ENCODE measurements at regions not wholly inside any gene's neighbourhood (a gene's known extent, or its start where the extent isn't known, plus 50 kb on each side); places are given as distances from the start of the nearest gene placed in this dataset.
A peak's percentile ranks its signal among the peaks of the same experiment; 100 is the strongest.

GRCh38 chr5:143977891-143978461 is 166.0 kb downstream of the HMHB1 start:
- H3K79me2 ChIP-seq (ENCODE audit: insufficient read depth) = no peaks in the 10 kb centered on the region
- WGBS (ENCODE audit: low lambda C conversion rate) = 32% methylated on average over 1 of the region's 1 CpG
- H3K4me1 ChIP-seq (ENCODE audit: control insufficient read depth in 1 of 2, insufficient read depth in 2 of 2, low read depth in 1 of 2, low read length in 1 of 2) = no peaks in the 10 kb centered on the region
- no peak overlapping the region for H3K9ac ChIP-seq
- POLR2A ChIA-PET = interaction anchor here (0.6 kb wide), 1 partner anchor 88 kb away, joined by 5 read pairs; no protein-coding TSS in a partner anchor
- no peaks in the 10 kb centered on the region; the same call in 1 of the 2 replicates for H3K9me2 ChIP-seq
- no peak overlapping the region for H3K27ac ChIP-seq (ENCODE audit: low read depth in 2 of 2, low read length in 1 of 2)
- no peaks in the 10 kb centered on the region for H4K20me1 ChIP-seq (ENCODE audit: insufficient read depth)
- CTCF ChIA-PET = interaction anchor here (2.2 to 2.4 kb wide), 2 partner anchors 10 to 164 kb away, joined by 8 read pairs; no protein-coding TSS in a partner anchor
- no peak for DNase-seq
- no peaks in the 10 kb centered on the region for H3K27me3 ChIP-seq (ENCODE audit: insufficient read depth)
- H3K4me3 ChIP-seq (ENCODE audit: low read depth in 2 of 2, low read length in 1 of 2) = no peak overlapping the region
- H2AFZ ChIP-seq (ENCODE audit: low read depth) = no peak overlapping the region
- no peaks in the 10 kb centered on the region for H3K36me3 ChIP-seq (replicated peaks in 1 of 2; ENCODE audit: control insufficient read depth in 1 of 2, insufficient read depth in 2 of 2, low read length in 1 of 2)
- no peaks in the 10 kb centered on the region for H3K9me3 ChIP-seq
- TF ChIP-seq NFIC (IDR thresholded peaks at IDR 0.05; ENCODE audit: borderline replicate concordance) (0 out of 2 replicates have a peak, but pooled peaks have one; percentile 9), JUND (IDR thresholded peaks at IDR 0.05) (no peak), MXI1 (IDR thresholded peaks at IDR 0.05; ENCODE audit: low read depth, low read length) (no peak), FOSL2 (IDR thresholded peaks at IDR 0.05; ENCODE audit: borderline replicate concordance, low read depth) (0 out of 2 replicates have a peak, but pooled peaks have one; percentile 3)
- H3K4me2 ChIP-seq = no peak overlapping the region
- H3F3A ChIP-seq (replicated peaks; ENCODE audit: insufficient read depth) = no peaks in the 10 kb centered on the region

GRCh38 chr5:143979044-143979690 is 167.2 kb downstream of the HMHB1 start:
- POLR2A ChIA-PET = no interaction called here
- no peak for DNase-seq

More at GRCh38 chr5:143979044-143979690, 167.2 kb downstream of the HMHB1 start:
- Histone ChIP-seq H3K9me2 (no peaks in the 10 kb centered on the region; the same call in 1 of the 2 replicates), H3K27me3 (ENCODE audit: insufficient read depth) (no peaks in the 10 kb centered on the region), H3K79me2 (ENCODE audit: insufficient read depth) (no peaks in the 10 kb centered on the region), H3K36me3 (replicated peaks in 1 of 2; ENCODE audit: control insufficient read depth in 1 of 2, insufficient read depth in 2 of 2, low read length in 1 of 2) (no peaks in the 10 kb centered on the region), H2AFZ (ENCODE audit: low read depth) (peak overlapping the region; percentile 39; the same call in 1 of the 2 replicates), H3F3A (replicated peaks; ENCODE audit: insufficient read depth) (peaks cover under 1% of the 10 kb centered on the region), H3K4me2 (no peak overlapping the region), H3K4me3 (ENCODE audit: low read depth in 2 of 2, low read length in 1 of 2) (no peak overlapping the region), H3K27ac (ENCODE audit: low read depth in 2 of 2, low read length in 1 of 2) (no peak overlapping the region), H3K9ac (no peak overlapping the region), H4K20me1 (ENCODE audit: insufficient read depth) (no peaks in the 10 kb centered on the region), H3K4me1 (ENCODE audit: control insufficient read depth in 1 of 2, insufficient read depth in 2 of 2, low read depth in 1 of 2, low read length in 1 of 2) (no peaks in the 10 kb centered on the region), H3K9me3 (no peaks in the 10 kb centered on the region)
- TF ChIP-seq EP300 (IDR thresholded peaks at IDR 0.05; ENCODE audit: borderline replicate concordance in 1 of 2, low read depth in 1 of 2, low read length in 1 of 2) = no peak
- TF ChIP-seq ELF1 (IDR thresholded peaks at IDR 0.05) = no peak
- TF ChIP-seq CHD2 (IDR thresholded peaks at IDR 0.05; ENCODE audit: low read length, partially characterized antibody) = no peak
- no peak for TF ChIP-seq NRF1 (IDR thresholded peaks at IDR 0.05; ENCODE audit: low read depth, low read length)
- TF ChIP-seq SMC3 (IDR thresholded peaks at IDR 0.05; ENCODE audit: low read depth, low read length) = no peak
- no peak for TF ChIP-seq REST (IDR thresholded peaks at IDR 0.05; ENCODE audit: low read depth, low read length)
- no peak for TF ChIP-seq RFX5 (IDR thresholded peaks at IDR 0.05; ENCODE audit: low read length)
- TF ChIP-seq FOXJ3 (CRISPR knock-in tag; IDR thresholded peaks at IDR 0.05) = no peak
- no peak for TF ChIP-seq IRF3 (IDR thresholded peaks at IDR 0.05; ENCODE audit: low read depth, low read length)
- TF ChIP-seq PBX3 (IDR thresholded peaks at IDR 0.05) = no peak
- TF ChIP-seq JUND (IDR thresholded peaks at IDR 0.05) = no peak
- TF ChIP-seq MAX (IDR thresholded peaks at IDR 0.05; ENCODE audit: low read depth) = no peak
- TF ChIP-seq CTCF (IDR thresholded peaks at IDR 0.05) = no peak
- no peak for TF ChIP-seq USF1 (IDR thresholded peaks at IDR 0.05; ENCODE audit: borderline replicate concordance, low read depth)
- CTCF ChIA-PET = interaction anchor here (0.9 to 2.4 kb wide), 3 partner anchors 11 to 163 kb away, joined by 3 to 8 read pairs (median 4); no protein-coding TSS in a partner anchor
- WGBS (ENCODE audit: low lambda C conversion rate) = 58% methylated on average over 1 of the region's 1 CpG
